H9 (cell line): ENCODE measurements at regions not wholly inside any gene's neighbourhood (a gene's known extent, or its start where the extent isn't known, plus 50 kb on each side); places are given as distances from the start of the nearest gene placed in this dataset.

Experiments
- DNase-seq: peaks from one replicate; pipeline ENCODE4 v3.0.0-alpha.2; 2017
- H2AFZ ChIP-seq: one replicate; pipeline ENCODE4 v1.6.1; 2013; ENCODE audit warnings: mild to moderate bottlenecking, low read length, control low read depth, moderate library complexity
- H2AK5ac ChIP-seq: 2 replicates; pipeline ENCODE4 v1.6.1; 2013; ENCODE audit warnings: low read length, control low read depth, mixed read lengths; ENCODE audit not compliant: insufficient read length
- H2BK120ac ChIP-seq: one replicate; pipeline ENCODE4 v1.6.1; 2013; ENCODE audit warnings: low read depth, mild to moderate bottlenecking, low read length, control low read depth, inconsistent platforms; ENCODE audit not compliant: poor library complexity, severe bottlenecking
- H2BK12ac ChIP-seq: 2 replicates; pipeline ENCODE4 v1.6.1; 2013; ENCODE audit warnings: low read length, control low read depth, mixed read lengths, low read depth; ENCODE audit not compliant: insufficient read length
- H2BK15ac ChIP-seq: 2 replicates; pipeline ENCODE4 v1.6.1; 2013; ENCODE audit warnings: low read depth, low read length, control low read depth
- H2BK20ac ChIP-seq: one replicate; pipeline ENCODE4 v1.6.1; 2013; ENCODE audit warnings: low read depth, mild to moderate bottlenecking, low read length, control low read depth, inconsistent platforms; ENCODE audit not compliant: poor library complexity, severe bottlenecking
- H2BK5ac ChIP-seq: 2 replicates; pipeline ENCODE4 v1.6.1; 2013; ENCODE audit warnings: low read length, control low read depth, mixed read lengths; ENCODE audit not compliant: insufficient read length
- H3K14ac ChIP-seq: 2 replicates; pipeline ENCODE4 v1.6.1; 2013; ENCODE audit warnings: low read length, control low read depth; ENCODE audit not compliant: insufficient read depth
- H3K18ac ChIP-seq: 2 replicates; pipeline ENCODE4 v1.6.1; 2013; ENCODE audit warnings: low read depth, mild to moderate bottlenecking, mixed read lengths, low read length, control low read depth; ENCODE audit not compliant: insufficient read length
- H3K23ac ChIP-seq: 2 replicates; pipeline ENCODE4 v1.6.1; 2013; ENCODE audit warnings: low read length, control low read depth, mixed read lengths, low read depth; ENCODE audit not compliant: insufficient read length
- H3K23me2 ChIP-seq: 2 replicates; pipeline ENCODE4 v1.6.1; 2013; ENCODE audit warnings: low read depth, mild to moderate bottlenecking, mixed read lengths, low read length, control low read depth; ENCODE audit not compliant: insufficient read length, poor library complexity, severe bottlenecking
- H3K27ac ChIP-seq: 2 replicates; pipeline ENCODE4 v1.5.1; 2013; ENCODE audit warnings: low read length, control low read depth, mixed read lengths, low read depth; ENCODE audit not compliant: insufficient read length
- H3K27me3 ChIP-seq: 2 replicates; pipeline ENCODE4 v1.6.1; 2013; ENCODE audit warnings: low read length, control low read depth, inconsistent platforms; ENCODE audit not compliant: insufficient read depth
- H3K4ac ChIP-seq: 2 replicates; pipeline ENCODE4 v1.6.1; 2013; ENCODE audit warnings: low read depth, mild to moderate bottlenecking, control low read depth, inconsistent platforms, low read length, moderate library complexity
- H3K4me1 ChIP-seq: 2 replicates; pipeline ENCODE4 v1.6.1; 2013; ENCODE audit warnings: low read length, control low read depth, inconsistent platforms; ENCODE audit not compliant: insufficient read depth
- H3K4me2 ChIP-seq: 2 replicates; pipeline ENCODE4 v1.6.1; 2013; ENCODE audit warnings: low read length, control low read depth, mixed read lengths; ENCODE audit not compliant: insufficient read length, insufficient read depth
- H3K56ac ChIP-seq: 2 replicates; pipeline ENCODE4 v1.6.1; 2013; ENCODE audit warnings: low read depth, mild to moderate bottlenecking, mixed read lengths, low read length, control low read depth; ENCODE audit not compliant: insufficient read length
- H3K79me1 ChIP-seq: 2 replicates; pipeline ENCODE4 v1.6.1; 2013; ENCODE audit warnings: low read depth, mild to moderate bottlenecking, moderate library complexity, low read length, control low read depth, inconsistent platforms; ENCODE audit not compliant: insufficient read depth, poor library complexity, severe bottlenecking
- H3K79me2 ChIP-seq: 2 replicates; pipeline ENCODE4 v1.6.1; 2013; ENCODE audit warnings: low read length, control low read depth, inconsistent platforms; ENCODE audit not compliant: insufficient read depth
- H3K9ac ChIP-seq: 2 replicates; pipeline ENCODE4 v1.6.1; 2013; ENCODE audit warnings: low read length, control low read depth, mixed read lengths; ENCODE audit not compliant: insufficient read length; ENCODE audit errors: extremely low read depth
- H3K9me3 ChIP-seq: one replicate; pipeline ENCODE4 v1.6.1; 2013; ENCODE audit warnings: low read depth, low read length, inconsistent platforms; ENCODE audit not compliant: control insufficient read depth
- H3T11ph ChIP-seq: one replicate; pipeline ENCODE4 v1.6.1; 2013; ENCODE audit warnings: mild to moderate bottlenecking, low read length, control low read depth, inconsistent platforms
- H4K20me1 ChIP-seq: one replicate; pipeline ENCODE4 v1.6.1; 2013; ENCODE audit not compliant: control insufficient read depth, insufficient read length, insufficient read depth
- H4K5ac ChIP-seq: 2 replicates; pipeline ENCODE4 v1.6.1; 2013; ENCODE audit warnings: low read depth, mild to moderate bottlenecking, mixed read lengths, low read length, control low read depth; ENCODE audit not compliant: insufficient read length
- H4K8ac ChIP-seq: replicated peaks from 2 replicates; pipeline ENCODE4 v1.6.1; 2013; ENCODE audit warnings: low read length, control low read depth, mixed read lengths, low read depth; ENCODE audit not compliant: insufficient read length
- H4K91ac ChIP-seq: 2 replicates; pipeline ENCODE4 v1.6.1; 2013; ENCODE audit warnings: low read depth, mild to moderate bottlenecking, moderate library complexity, mixed read lengths, low read length, control low read depth; ENCODE audit not compliant: insufficient read length
- H3K27ac Mint-ChIP-seq, 3 experiments: 2 replicates in 2 of 3; 3 replicates in 1 of 3; pipeline ENCODE4 v1.8.0; 2020 to 2021; ENCODE audit warnings: mixed read lengths in 3 of 3, mild to moderate bottlenecking in 1 of 3, moderate library complexity in 1 of 3
- H3K27me3 Mint-ChIP-seq: 2 replicates; pipeline ENCODE4 v1.8.0; 2021; ENCODE audit warnings: low read depth, mild to moderate bottlenecking, moderate library complexity, mixed read lengths
- H3K36me3 Mint-ChIP-seq, 3 experiments: 2 replicates in 2 of 3; 3 replicates in 1 of 3; pipeline ENCODE4 v1.8.0; 2020 to 2021; ENCODE audit warnings: low read depth in 3 of 3, mixed read lengths in 3 of 3; ENCODE audit not compliant: insufficient read depth in 1 of 3
- H3K4me1 Mint-ChIP-seq, 2 experiments: 2 replicates each; pipeline ENCODE4 v1.8.0; 2020; ENCODE audit warnings: mixed read lengths in 2 of 2
- H3K4me3 Mint-ChIP-seq, 2 experiments: 2 replicates in 1 of 2; 3 replicates in 1 of 2; pipeline ENCODE4 v1.8.0; 2020 to 2021; ENCODE audit warnings: mild to moderate bottlenecking in 2 of 2, mixed read lengths in 2 of 2, moderate library complexity in 1 of 2
- H3K9me3 Mint-ChIP-seq, 2 experiments: 2 replicates in 1 of 2; 3 replicates in 1 of 2; pipeline ENCODE4 v1.8.0; 2020; ENCODE audit warnings: mild to moderate bottlenecking in 2 of 2, mixed read lengths in 2 of 2, moderate library complexity in 1 of 2
- WGBS: extraction: QIAGEN DNeasy Blood & Tissue Kit; methylation state at CpG from one replicate; pipeline ENCODE4 v1.1.7; 2013; ENCODE audit warnings: missing lambda C conversion rate, low lambda C conversion rate, mixed read lengths; ENCODE audit not compliant: insufficient read length; ENCODE audit errors: extremely low coverage; 5-methylcytosine and 5-hydroxymethylcytosine counted together
- TF ChIP-seq, protein P1 (sequence below): fragments of 200-600 bp; sonication (generic); conservative IDR thresholded peaks from 3 replicates; pipeline ENCODE4 v1.8.0; 2021; ENCODE audit warnings: antibody characterized with exemption, mild to moderate bottlenecking

DNA sequence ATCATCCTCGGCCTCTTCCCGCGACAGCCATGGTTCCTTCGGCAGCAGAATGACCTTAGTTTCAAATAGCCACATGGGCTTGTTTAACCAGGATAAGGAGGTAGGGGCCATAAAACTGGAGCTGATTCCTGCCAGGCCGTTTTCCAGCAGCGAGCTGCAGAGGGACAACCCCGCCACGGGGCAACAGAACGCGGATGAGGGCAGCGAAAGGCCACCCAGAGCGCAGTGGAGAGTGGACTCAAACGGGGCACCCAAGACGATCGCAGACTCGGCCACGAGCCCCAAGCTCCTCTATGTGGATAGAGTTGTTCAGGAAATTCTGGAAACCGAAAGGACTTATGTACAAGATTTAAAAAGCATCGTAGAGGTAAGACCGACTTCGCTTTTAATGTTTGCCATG, 131.8 kb upstream of the MTHFD1L start:
- Histone ChIP-seq H3K9me3 (no peaks in the 10 kb centered on the region), H3K27ac (no peak overlapping the region), H3T11ph (no peak overlapping the region), H2BK12ac (no peak overlapping the region), H3K56ac (no peak overlapping the region), H3K4me2 (no peak overlapping the region), H2AFZ (no peak overlapping the region), H3K18ac (no peak overlapping the region), H3K9ac (no peak overlapping the region), H2BK15ac (no peak overlapping the region), H2AK5ac (no peak overlapping the region), H2BK120ac (no peak overlapping the region), H3K4ac (no peak overlapping the region), H4K91ac (no peak overlapping the region), H4K8ac (no peak overlapping the region), H2BK5ac (no peak overlapping the region), H3K79me1 (no peaks in the 10 kb centered on the region), H2BK20ac (no peak overlapping the region), H4K5ac (no peak overlapping the region), H3K79me2 (no peaks in the 10 kb centered on the region), H3K4me1 (no peaks in the 10 kb centered on the region), H4K20me1 (no peaks in the 10 kb centered on the region), H3K23ac (no peak overlapping the region), H3K14ac (no peak overlapping the region), H3K27me3 (no peaks in the 10 kb centered on the region), H3K23me2 (no peaks in the 10 kb centered on the region)
- Mint-ChIP-seq H3K9me3 (no peaks in the 10 kb centered on the region), H3K27me3 (no peaks in the 10 kb centered on the region), H3K4me3 (no peak overlapping the region), H3K36me3 (no peaks in the 10 kb centered on the region), H3K4me1 (peaks cover 0 to 2% of the 10 kb centered on the region in 2 experiments; a peak in 1 of 4 replicates), H3K27ac (no peak overlapping the region)
- WGBS = no CpG with 5 or more reads among the region's 21 CpGs
- no peak for DNase-seq
- TF ChIP-seq, protein P1, sequence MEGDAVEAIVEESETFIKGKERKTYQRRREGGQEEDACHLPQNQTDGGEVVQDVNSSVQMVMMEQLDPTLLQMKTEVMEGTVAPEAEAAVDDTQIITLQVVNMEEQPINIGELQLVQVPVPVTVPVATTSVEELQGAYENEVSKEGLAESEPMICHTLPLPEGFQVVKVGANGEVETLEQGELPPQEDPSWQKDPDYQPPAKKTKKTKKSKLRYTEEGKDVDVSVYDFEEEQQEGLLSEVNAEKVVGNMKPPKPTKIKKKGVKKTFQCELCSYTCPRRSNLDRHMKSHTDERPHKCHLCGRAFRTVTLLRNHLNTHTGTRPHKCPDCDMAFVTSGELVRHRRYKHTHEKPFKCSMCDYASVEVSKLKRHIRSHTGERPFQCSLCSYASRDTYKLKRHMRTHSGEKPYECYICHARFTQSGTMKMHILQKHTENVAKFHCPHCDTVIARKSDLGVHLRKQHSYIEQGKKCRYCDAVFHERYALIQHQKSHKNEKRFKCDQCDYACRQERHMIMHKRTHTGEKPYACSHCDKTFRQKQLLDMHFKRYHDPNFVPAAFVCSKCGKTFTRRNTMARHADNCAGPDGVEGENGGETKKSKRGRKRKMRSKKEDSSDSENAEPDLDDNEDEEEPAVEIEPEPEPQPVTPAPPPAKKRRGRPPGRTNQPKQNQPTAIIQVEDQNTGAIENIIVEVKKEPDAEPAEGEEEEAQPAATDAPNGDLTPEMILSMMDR = no peak
